ENCODE measurements at regions not wholly inside any gene's neighbourhood (a gene's known extent, or its start where the extent isn't known, plus 50 kb on each side); places are given as distances from the start of the nearest gene placed in this dataset.
"Not testable (repeated sequence)": the region's sequence is repeated elsewhere in the genome, so short reads cannot be mapped to it uniquely, and the experiment has no call there.

DNA sequence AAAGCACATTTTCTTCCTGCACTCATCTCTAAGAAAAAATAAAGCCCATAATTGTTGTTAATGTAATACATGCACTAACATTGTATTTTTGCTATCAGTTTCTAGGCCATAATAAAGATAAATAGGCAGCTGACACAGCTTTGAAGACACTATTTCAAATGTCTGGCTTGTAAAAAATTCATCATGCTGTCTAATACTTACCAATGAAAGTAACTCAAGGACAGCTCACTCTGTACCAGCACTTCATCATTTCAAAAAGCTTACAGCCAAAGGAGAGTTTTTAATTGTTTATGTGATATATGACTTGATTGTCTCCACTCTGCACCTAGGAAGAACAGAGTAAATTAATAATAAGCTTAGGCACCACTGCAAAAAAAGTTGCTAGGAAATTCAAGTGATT, 1423.3 kb upstream of the PCDH20 start:
- H3K27me3 Mint-ChIP-seq, result no peaks in the 10 kb centered on the region
- H3K4me3 Mint-ChIP-seq, result no peak overlapping the region
- DNase-seq (no peak), ATAC-seq (ENCODE audit: low read depth in 2 of 2) (no peak)
- no peak overlapping the region for H3K27ac Mint-ChIP-seq
- H3K9me3 Mint-ChIP-seq, result peaks cover 0 to 2% (median 0%) of the 10 kb centered on the region in 7 donors
- no peaks in the 10 kb centered on the region for H3K4me1 Mint-ChIP-seq
- H3K36me3 Mint-ChIP-seq, result no peaks in the 10 kb centered on the region

- H3K9me3 Mint-ChIP-seq, result peaks cover 0 to 2% (median 0%) of the 10 kb centered on the region in 7 donors
- H3K4me3 Mint-ChIP-seq, result no peak overlapping the region
- no peaks in the 10 kb centered on the region for H3K4me1 Mint-ChIP-seq
- no peak for ATAC-seq (ENCODE audit: low read depth in 2 of 2)
- no peaks in the 10 kb centered on the region for H3K36me3 Mint-ChIP-seq
- H3K27me3 Mint-ChIP-seq, result no peaks in the 10 kb centered on the region
- H3K27ac Mint-ChIP-seq, result no peak overlapping the region
- DNase-seq, result no peak
Observed at GRCh38 chr13:62837895-62838294, 1422.2 kb upstream of the PCDH20 start.

DNA sequence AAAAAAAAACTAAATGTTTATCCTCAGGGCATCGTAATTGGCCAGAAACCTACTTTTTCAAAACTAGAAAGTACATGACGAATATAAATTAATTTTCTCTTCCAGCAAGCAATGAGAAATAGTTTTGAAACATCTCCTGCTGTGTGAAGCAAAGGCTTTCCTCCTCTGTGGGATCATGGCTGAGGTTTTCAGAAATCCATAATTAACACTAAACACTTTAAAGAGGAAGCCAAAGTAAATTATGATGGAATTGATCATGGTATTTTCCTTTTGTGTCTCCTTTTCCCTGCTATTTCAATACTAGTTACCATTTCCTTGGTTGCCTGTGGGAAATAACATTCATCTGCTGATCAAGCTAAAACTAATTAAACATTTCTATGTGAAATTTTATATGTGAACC, 1413.8 kb upstream of the PCDH20 start:
- H3K27me3 Mint-ChIP-seq, result no peaks in the 10 kb centered on the region

GRCh38 chr13:62799931-62800436, 1384.3 kb upstream of the PCDH20 start:
- H3K9me3 Mint-ChIP-seq, result peaks cover 0 to 5% (median 0%) of the 10 kb centered on the region in 7 donors
- H3K27ac Mint-ChIP-seq, result no peak overlapping the region
- no peaks in the 10 kb centered on the region for H3K4me1 Mint-ChIP-seq
- H3K36me3 Mint-ChIP-seq, result peaks cover 0 to 8% of the 10 kb centered on the region in 2 donors
- H3K4me3 Mint-ChIP-seq, result no peak overlapping the region
- DNase-seq, result no peak
- H3K27me3 Mint-ChIP-seq, result no peaks in the 10 kb centered on the region
- ATAC-seq (ENCODE audit: low read depth in 2 of 2), result no peak

More for the DNA sequence above, 1413.8 kb upstream of the PCDH20 start:
- H3K27ac Mint-ChIP-seq, result no peak overlapping the region
- H3K4me1 Mint-ChIP-seq, result no peaks in the 10 kb centered on the region
- ATAC-seq (ENCODE audit: low read depth in 2 of 2) (no peak), DNase-seq (no peak)
- no peaks in the 10 kb centered on the region for H3K36me3 Mint-ChIP-seq
- H3K9me3 Mint-ChIP-seq, result peaks cover 0 to 5% (median 2%) of the 10 kb centered on the region in 7 donors
- H3K4me3 Mint-ChIP-seq, result no peak overlapping the region

- Mint-ChIP-seq H3K4me3 (no peak overlapping the region), H3K27me3 (no peaks in the 10 kb centered on the region), H3K9me3 (peaks cover 0 to 5% (median 0%) of the 10 kb centered on the region in 7 donors), H3K27ac (no peak overlapping the region), H3K36me3 (peaks cover 0 to 8% of the 10 kb centered on the region in 2 donors), H3K4me1 (no peaks in the 10 kb centered on the region)
- DNase-seq (no peak), ATAC-seq (ENCODE audit: low read depth in 2 of 2) (peak in 1 of 2 donors; percentile 21)
Observed at GRCh38 chr13:62799038-62799535, 1383.4 kb upstream of the PCDH20 start.

GRCh38 chr13:62793850-62794249, 1378.2 kb upstream of the PCDH20 start:
- DNase-seq, result no peak
- Mint-ChIP-seq H3K27me3 (no peaks in the 10 kb centered on the region), H3K4me3 (no peak overlapping the region), H3K27ac (no peak overlapping the region), H3K9me3 (peaks cover 0 to 15% (median 3%) of the 10 kb centered on the region in 7 donors), H3K36me3 (peaks cover 0 to 8% of the 10 kb centered on the region in 2 donors), H3K4me1 (no peaks in the 10 kb centered on the region)
- no peak for ATAC-seq (ENCODE audit: low read depth in 2 of 2)

GRCh38 chr13:62781866-62782265, 1366.2 kb upstream of the PCDH20 start:
- no peaks in the 10 kb centered on the region for H3K27me3 Mint-ChIP-seq
- H3K27ac Mint-ChIP-seq, result no peak overlapping the region
- no peak for ATAC-seq (ENCODE audit: low read depth in 2 of 2)
- no peak for DNase-seq
- no peaks in the 10 kb centered on the region for H3K4me1 Mint-ChIP-seq
- H3K9me3 Mint-ChIP-seq, result no peaks in the 10 kb centered on the region
- no peak overlapping the region for H3K4me3 Mint-ChIP-seq
- H3K36me3 Mint-ChIP-seq, result no peaks in the 10 kb centered on the region

GRCh38 chr13:62779161-62779560, 1363.5 kb upstream of the PCDH20 start:
- H3K4me3 Mint-ChIP-seq, result no peak overlapping the region
- DNase-seq (no peak), ATAC-seq (ENCODE audit: low read depth in 2 of 2) (no peak)
- no peaks in the 10 kb centered on the region for H3K36me3 Mint-ChIP-seq
- H3K27ac Mint-ChIP-seq, result no peak overlapping the region
- no peaks in the 10 kb centered on the region for H3K9me3 Mint-ChIP-seq
- no peaks in the 10 kb centered on the region for H3K27me3 Mint-ChIP-seq
- no peaks in the 10 kb centered on the region for H3K4me1 Mint-ChIP-seq

DNA sequence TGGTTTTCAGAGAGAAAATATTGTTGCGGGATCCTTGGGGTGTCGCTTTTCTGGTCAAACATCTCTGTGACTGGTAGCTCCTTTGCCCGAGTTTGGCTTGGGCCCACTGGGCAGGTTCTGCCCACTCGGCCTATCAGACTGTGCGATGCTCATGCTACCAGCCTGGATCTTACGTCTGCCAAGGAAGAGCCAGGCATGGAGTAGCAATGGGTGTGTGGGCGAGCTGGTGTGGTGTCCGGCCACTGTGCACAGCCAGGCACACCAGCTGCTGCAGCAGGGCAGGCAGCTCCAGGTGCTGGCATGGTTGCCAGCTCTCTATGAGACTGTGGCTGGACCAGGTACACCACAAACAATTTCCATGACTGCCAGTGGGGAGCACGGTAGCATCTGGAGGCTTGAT, 1351.8 kb upstream of the PCDH20 start:
- H3K27me3 Mint-ChIP-seq, result no peaks in the 10 kb centered on the region
- peaks cover 0 to 3% (median 0%) of the 10 kb centered on the region in 7 donors for H3K9me3 Mint-ChIP-seq
- ATAC-seq (ENCODE audit: low read depth in 2 of 2) (no peak), DNase-seq (no peak)
- no peak overlapping the region for H3K27ac Mint-ChIP-seq
- H3K36me3 Mint-ChIP-seq, result no peaks in the 10 kb centered on the region
- H3K4me3 Mint-ChIP-seq, result no peak overlapping the region
- H3K4me1 Mint-ChIP-seq, result no peaks in the 10 kb centered on the region

DNA sequence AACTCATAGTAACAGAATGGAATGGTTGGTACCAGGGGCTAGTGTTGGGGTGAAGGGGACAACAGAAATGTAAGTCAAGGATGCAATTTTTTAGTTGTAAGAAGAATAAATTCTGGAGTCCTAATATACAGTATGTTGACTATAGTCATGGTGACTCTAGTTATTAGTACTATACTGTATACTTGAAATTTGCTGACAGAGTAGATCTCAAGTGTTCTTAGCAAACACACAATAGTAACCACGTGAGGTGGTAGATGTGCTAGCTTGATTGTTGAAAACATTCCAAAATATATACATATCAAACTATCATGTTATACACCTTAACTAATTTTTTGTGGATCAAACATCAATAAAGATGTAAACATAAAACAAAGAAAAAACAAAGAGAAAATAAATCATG, 1345.1 kb upstream of the PCDH20 start:
- no peaks in the 10 kb centered on the region for H3K27me3 Mint-ChIP-seq
- H3K36me3 Mint-ChIP-seq, result no peaks in the 10 kb centered on the region
- no peak for DNase-seq
- H3K4me1 Mint-ChIP-seq, result no peaks in the 10 kb centered on the region
- H3K27ac Mint-ChIP-seq, result no peak overlapping the region
- ATAC-seq (ENCODE audit: low read depth in 2 of 2), result no peak
- H3K9me3 Mint-ChIP-seq, result peaks cover 0 to 8% (median 4%) of the 10 kb centered on the region in 7 donors
- no peak overlapping the region for H3K4me3 Mint-ChIP-seq

DNA sequence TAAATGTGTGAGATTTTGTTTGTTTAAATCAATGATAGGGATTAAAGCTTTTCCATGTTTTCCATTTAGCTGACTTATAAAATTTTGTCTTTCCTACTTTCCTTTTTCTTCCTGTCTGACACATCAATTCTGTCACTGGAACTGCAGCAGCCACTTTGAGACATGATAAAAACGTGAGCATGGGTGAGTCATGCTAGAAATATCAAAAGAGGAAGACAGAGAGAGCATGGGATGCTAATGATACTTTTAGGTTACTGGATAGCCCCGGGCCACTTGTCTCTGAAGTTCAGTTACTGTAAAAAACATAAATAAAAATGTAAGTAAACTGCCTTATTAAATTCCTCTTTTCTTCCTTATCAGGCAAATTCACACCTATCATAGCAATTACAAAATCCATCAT, 1332.0 kb upstream of the PCDH20 start:
- ATAC-seq (ENCODE audit: low read depth in 2 of 2) (no peak), DNase-seq (no peak)
- Mint-ChIP-seq H3K4me3 (no peak overlapping the region), H3K36me3 (no peaks in the 10 kb centered on the region), H3K9me3 (peaks cover 0 to 5% (median 0%) of the 10 kb centered on the region in 7 donors), H3K27me3 (no peaks in the 10 kb centered on the region), H3K4me1 (no peaks in the 10 kb centered on the region), H3K27ac (no peak overlapping the region)

- H3K9me3 Mint-ChIP-seq, result peaks cover 0 to 5% (median 0%) of the 10 kb centered on the region in 7 donors
- H3K27ac Mint-ChIP-seq, result no peak overlapping the region
- H3K36me3 Mint-ChIP-seq, result no peaks in the 10 kb centered on the region
- no peak for ATAC-seq (ENCODE audit: low read depth in 2 of 2)
- DNase-seq, result no peak
- H3K4me3 Mint-ChIP-seq, result no peak overlapping the region
- H3K4me1 Mint-ChIP-seq, result no peaks in the 10 kb centered on the region
- H3K27me3 Mint-ChIP-seq, result no peaks in the 10 kb centered on the region
Observed at GRCh38 chr13:62747152-62747551, 1331.5 kb upstream of the PCDH20 start.

DNA sequence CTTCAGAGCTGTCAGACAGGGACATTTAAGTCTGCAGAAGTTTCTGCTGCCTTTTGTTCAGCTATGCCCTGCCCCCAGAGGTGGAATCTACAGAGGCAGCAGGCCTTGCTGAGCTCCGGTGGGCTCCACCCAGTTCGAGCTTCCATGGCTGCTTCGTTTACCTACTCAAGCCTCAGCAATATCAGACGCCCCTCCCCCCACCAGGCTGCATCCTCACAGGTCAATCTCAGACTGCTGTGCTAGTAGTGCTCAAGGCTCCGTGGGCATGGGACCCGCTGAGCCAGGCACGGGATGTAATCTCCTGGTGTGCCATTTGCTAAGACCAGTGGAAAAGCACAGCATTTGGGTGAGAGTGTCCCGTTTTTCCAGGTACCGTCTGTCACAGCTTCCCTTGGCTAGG, 1314.1 kb upstream of the PCDH20 start:
- H3K4me3 Mint-ChIP-seq, H3K27me3 Mint-ChIP-seq: not testable (repeated sequence)

DNA sequence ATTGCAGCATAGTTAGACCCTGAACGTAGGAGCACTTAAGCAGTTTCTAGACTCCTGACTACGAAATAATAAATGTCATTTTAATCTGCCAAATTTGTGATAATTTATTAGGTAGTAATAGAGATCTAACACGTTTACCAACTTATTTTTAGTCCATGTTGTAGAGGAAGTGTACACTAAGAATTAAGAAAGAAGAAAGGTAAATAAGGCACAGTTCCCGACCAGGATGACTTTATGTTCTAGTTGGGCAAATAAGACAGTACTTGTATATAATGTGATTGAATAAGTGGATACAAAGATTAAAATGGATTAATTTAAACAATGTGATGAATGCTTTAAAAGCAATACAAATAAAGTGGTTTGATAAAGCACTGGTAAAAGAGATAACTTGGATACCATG, 1306.2 kb upstream of the PCDH20 start:
- ATAC-seq (ENCODE audit: low read depth in 2 of 2), result no peak

More for the DNA sequence above, 1314.1 kb upstream of the PCDH20 start:
- not testable (repeated sequence) for H3K4me1 Mint-ChIP-seq; H3K27ac Mint-ChIP-seq; H3K36me3 Mint-ChIP-seq; DNase-seq; ATAC-seq (ENCODE audit: low read depth in 2 of 2)
- H3K9me3 Mint-ChIP-seq, result peaks cover 2 to 18% (median 7%) of the 10 kb centered on the region in 7 donors

GRCh38 chr13:62711948-62712347, 1296.3 kb upstream of the PCDH20 start:
- H3K9me3 Mint-ChIP-seq, result peaks cover 0 to 15% (median 5%) of the 10 kb centered on the region in 7 donors
- not testable (repeated sequence) for H3K4me3 Mint-ChIP-seq; H3K4me1 Mint-ChIP-seq; H3K27me3 Mint-ChIP-seq; H3K27ac Mint-ChIP-seq; H3K36me3 Mint-ChIP-seq; ATAC-seq (ENCODE audit: low read depth in 2 of 2); DNase-seq

More for the DNA sequence above, 1306.2 kb upstream of the PCDH20 start:
- H3K27me3 Mint-ChIP-seq, result no peaks in the 10 kb centered on the region
- no peaks in the 10 kb centered on the region for H3K4me1 Mint-ChIP-seq
- H3K9me3 Mint-ChIP-seq, result peaks cover 0 to 8% (median 2%) of the 10 kb centered on the region in 7 donors
- DNase-seq, result no peak
- H3K4me3 Mint-ChIP-seq, result no peak overlapping the region
- H3K36me3 Mint-ChIP-seq, result no peaks in the 10 kb centered on the region
- H3K27ac Mint-ChIP-seq, result no peak overlapping the region
